Fibroblast of villous mesenchyme (primary cell): ENCODE measurements at regions not wholly inside any gene's neighbourhood (a gene's known extent, or its start where the extent isn't known, plus 50 kb on each side); places are given as distances from the start of the nearest gene placed in this dataset.

ENCODE experiments used
- DNase-seq: peaks from one replicate; pipeline ENCODE4 v3.0.0-alpha.2; 2010; ENCODE audit warnings: low read depth
- H3K4me3 ChIP-seq: 2 replicates; pipeline ENCODE4 v1.5.1; 2011; ENCODE audit warnings: low read depth, mild to moderate bottlenecking, low read length
- CTCF ChIP-seq: IDR thresholded peaks from 2 replicates; pipeline ENCODE4 v1.5.1; 2012; ENCODE audit warnings: low read depth, mild to moderate bottlenecking, low read length; ENCODE audit not compliant: insufficient read depth

DNA sequence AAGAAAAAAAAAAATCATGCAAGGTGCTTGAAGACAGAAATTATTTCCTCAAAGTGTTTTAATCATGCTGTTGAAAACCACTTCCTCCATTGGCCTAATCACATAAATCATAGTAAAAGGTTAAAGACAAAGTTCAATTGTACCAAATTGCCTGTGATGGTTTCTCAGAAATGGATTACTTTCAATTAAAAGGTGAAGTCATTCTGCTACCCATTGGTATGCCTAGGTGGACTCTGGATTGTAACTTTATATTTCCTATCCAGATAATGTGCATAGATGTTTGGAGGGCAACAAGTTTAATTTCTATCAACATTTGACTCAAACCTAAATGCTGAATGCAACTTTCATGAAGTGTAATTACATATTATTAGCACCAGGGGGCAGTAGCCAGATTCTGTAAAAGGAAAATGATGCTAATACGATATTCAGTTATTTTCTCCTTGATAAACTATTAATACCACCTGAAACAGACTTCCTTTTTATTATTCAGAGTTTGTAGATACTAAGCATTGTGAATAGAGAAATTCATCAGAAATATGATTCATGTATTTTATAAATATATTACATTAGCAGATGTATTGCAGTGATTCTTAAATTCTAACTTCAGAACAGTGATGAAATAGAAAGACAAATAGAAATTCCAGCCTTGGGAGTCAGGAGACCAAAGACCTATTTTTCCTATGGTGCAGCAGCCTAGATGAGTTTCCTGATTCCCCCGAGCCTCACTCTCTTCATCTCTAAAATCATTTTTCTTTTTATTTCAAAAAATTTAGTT, 148.2 kb downstream of the CAAP1 start:
- no peak overlapping the region for H3K4me3 ChIP-seq
- peak; percentile 51 for DNase-seq
- peak; percentile 64 for TF ChIP-seq CTCF

- H3K4me3 ChIP-seq: no peak overlapping the region
- DNase-seq: no peak
- no peak for TF ChIP-seq CTCF
Measured at GRCh38 chr9:26742828-26743476, 149.7 kb downstream of the CAAP1 start.

GRCh38 chr9:26735160-26735559, 157.4 kb downstream of the CAAP1 start:
- H3K4me3 ChIP-seq: no peak overlapping the region
- TF ChIP-seq CTCF: no peak
- no peak for DNase-seq

DNA sequence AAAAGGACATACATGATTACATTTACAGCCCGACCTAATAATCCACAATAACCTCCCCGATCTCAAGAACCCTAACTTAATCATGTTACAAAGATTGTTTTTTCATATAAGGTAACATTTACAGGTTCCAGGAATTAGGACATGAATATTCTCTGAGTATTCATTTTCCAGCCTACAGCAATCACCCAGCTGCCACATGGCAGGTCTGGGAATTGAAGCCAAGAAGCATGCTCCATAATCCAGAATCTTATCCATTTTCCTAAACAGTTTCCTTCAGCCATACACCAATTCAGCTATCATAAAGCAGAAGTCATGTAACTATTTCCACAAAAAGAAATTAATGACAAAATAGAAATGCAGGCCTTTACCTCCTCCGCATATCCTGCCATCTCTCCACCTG, 163.4 kb downstream of the CAAP1 start:
- H3K4me3 ChIP-seq: no peak overlapping the region
- no peak for TF ChIP-seq CTCF
- DNase-seq: no peak

- DNase-seq: no peak
- H3K4me3 ChIP-seq: no peak overlapping the region
- TF ChIP-seq CTCF: no peak
Measured at GRCh38 chr9:26727471-26727870, 165.1 kb downstream of the CAAP1 start.

- DNase-seq: peak; percentile 6
- H3K4me3 ChIP-seq: no peak overlapping the region
- TF ChIP-seq CTCF: no peak
Measured at GRCh38 chr9:26725573-26725972, 167.0 kb downstream of the CAAP1 start.
